SH-SY5Y (cell line): ENCODE measurements at regions not wholly inside any gene's neighbourhood (a gene's known extent, or its start where the extent isn't known, plus 50 kb on each side); places are given as distances from the start of the nearest gene placed in this dataset.

ENCODE experiments used
- GATA2 ChIP-seq: IDR thresholded peaks from 2 replicates; pipeline ENCODE4 v1.6.1; 2011; ENCODE audit warnings: mild to moderate bottlenecking, low read depth, low read length
- GATA3 ChIP-seq: IDR thresholded peaks from 2 replicates; pipeline ENCODE4 v1.6.1; 2011; ENCODE audit warnings: low read depth, mild to moderate bottlenecking, low read length, moderate library complexity

GRCh38 chr16:49017501-49017900, 264.1 kb downstream of the CBLN1 start:
- TF ChIP-seq GATA3 (no peak), GATA2 (no peak)

- TF ChIP-seq GATA2 (no peak), GATA3 (no peak)
Observed at GRCh38 chr16:49016461-49016860, 265.2 kb downstream of the CBLN1 start.

- no peak for TF ChIP-seq GATA2
- TF ChIP-seq GATA3 = no peak
Observed at GRCh38 chr16:49015225-49015592, 266.4 kb downstream of the CBLN1 start.

- TF ChIP-seq GATA3 (no peak), GATA2 (no peak)
Observed at GRCh38 chr16:49014277-49015224, 267.1 kb downstream of the CBLN1 start.

- no peak for TF ChIP-seq GATA3
Observed at GRCh38 chr16:49013727-49014080, 267.9 kb downstream of the CBLN1 start.

GRCh38 chr16:49012961-49013726, 268.5 kb downstream of the CBLN1 start:
- peak; percentile 42; the same call in 1 of the 2 replicates for TF ChIP-seq GATA2
- TF ChIP-seq GATA3 = no peak

- TF ChIP-seq GATA2 = no peak
- TF ChIP-seq GATA3 = no peak
Observed at GRCh38 chr16:49011901-49012300, 269.7 kb downstream of the CBLN1 start.

GRCh38 chr16:49010879-49011278, 270.8 kb downstream of the CBLN1 start:
- TF ChIP-seq GATA3 (no peak), GATA2 (no peak)

- no peak for TF ChIP-seq GATA2
- TF ChIP-seq GATA3 = no peak
Observed at GRCh38 chr16:49010396-49010795, 271.2 kb downstream of the CBLN1 start.

- no peak for TF ChIP-seq GATA3
- no peak for TF ChIP-seq GATA2
Observed at GRCh38 chr16:49009204-49009603, 272.4 kb downstream of the CBLN1 start.

GRCh38 chr16:49003992-49004391, 277.6 kb downstream of the CBLN1 start:
- no peak for TF ChIP-seq GATA3
- TF ChIP-seq GATA2 = no peak

- TF ChIP-seq GATA2 (peak; percentile 71), GATA3 (no peak)
Observed at GRCh38 chr16:49003022-49003421, 278.6 kb downstream of the CBLN1 start.

- TF ChIP-seq GATA2 (no peak), GATA3 (no peak)
Observed at GRCh38 chr16:49000594-49000993, 281.0 kb downstream of the CBLN1 start.

GRCh38 chr16:48999508-48999907, 282.1 kb downstream of the CBLN1 start:
- TF ChIP-seq GATA3 (no peak), GATA2 (no peak)

GRCh38 chr16:48999044-48999443, 282.6 kb downstream of the CBLN1 start:
- TF ChIP-seq GATA3 (no peak), GATA2 (no peak)

- no peak for TF ChIP-seq GATA2
- TF ChIP-seq GATA3 = no peak
Observed at GRCh38 chr16:48997946-48998345, 283.7 kb downstream of the CBLN1 start.
